Chondrocyte (in vitro differentiated cells): ENCODE measurements at regions not wholly inside any gene's neighbourhood (a gene's known extent, or its start where the extent isn't known, plus 50 kb on each side); places are given as distances from the start of the nearest gene placed in this dataset.

Experiments used
- DNase-seq: peaks from one replicate; pipeline ENCODE4 v3.0.0; 2021; ENCODE audit warnings: mixed read lengths, low spot score
- H3K27ac Mint-ChIP-seq: one replicate; pipeline ENCODE4 v1.8.0; 2021; ENCODE audit warnings: mild to moderate bottlenecking, moderate library complexity, mixed read lengths; ENCODE audit not compliant: unreplicated experiment
- H3K27me3 Mint-ChIP-seq: 2 replicates; pipeline ENCODE4 v1.8.0; 2021; ENCODE audit warnings: low read depth, mixed read lengths
- H3K36me3 Mint-ChIP-seq: 2 replicates; pipeline ENCODE4 v1.8.0; 2021; ENCODE audit warnings: low read depth, mixed read lengths
- H3K4me1 Mint-ChIP-seq: 2 replicates; pipeline ENCODE4 v1.8.0; 2021; ENCODE audit warnings: low read depth, mild to moderate bottlenecking, mixed read lengths
- H3K4me3 Mint-ChIP-seq: one replicate; pipeline ENCODE4 v1.8.0; 2021; ENCODE audit warnings: mild to moderate bottlenecking, moderate library complexity, mixed read lengths; ENCODE audit not compliant: unreplicated experiment
- H3K9me3 Mint-ChIP-seq: 2 replicates; pipeline ENCODE4 v1.8.0; 2021; ENCODE audit warnings: low read depth, mixed read lengths
- CTCF ChIP-seq: fragments of 200-600 bp; sonication (generic); IDR thresholded peaks from 2 replicates; pipeline ENCODE4 v1.5.0; 2021; ENCODE audit warnings: antibody characterized with exemption, mild to moderate bottlenecking, moderate library complexity

- Mint-ChIP-seq H3K36me3 (no peaks in the 10 kb centered on the region), H3K27ac (no peak overlapping the region)
These were observed 171.6 kb upstream of the SVIL start for GRCh38 chr10:29806350-29806788.

GRCh38 chr10:29805134-29805723 is 170.5 kb upstream of the SVIL start:
- no peaks in the 10 kb centered on the region for H3K36me3 Mint-ChIP-seq
- H3K4me3 Mint-ChIP-seq = no peak overlapping the region
- H3K27me3 Mint-ChIP-seq = no peaks in the 10 kb centered on the region
- TF ChIP-seq CTCF = no peak
- no peaks in the 10 kb centered on the region for H3K9me3 Mint-ChIP-seq
- peak overlapping the region; percentile 96 for H3K27ac Mint-ChIP-seq
- peaks cover 43% of the 10 kb centered on the region for H3K4me1 Mint-ChIP-seq
- no peak for DNase-seq

More at GRCh38 chr10:29806350-29806788, 171.6 kb upstream of the SVIL start:
- H3K27me3 Mint-ChIP-seq = no peaks in the 10 kb centered on the region
- peaks cover 54% of the 10 kb centered on the region for H3K4me1 Mint-ChIP-seq
- H3K4me3 Mint-ChIP-seq = no peak overlapping the region
- DNase-seq = no peak
- H3K9me3 Mint-ChIP-seq = no peaks in the 10 kb centered on the region
- no peak for TF ChIP-seq CTCF

- Mint-ChIP-seq H3K27ac (peak overlapping the region; percentile 96), H3K4me3 (no peak overlapping the region), H3K4me1 (peaks cover 44% of the 10 kb centered on the region), H3K9me3 (no peaks in the 10 kb centered on the region), H3K27me3 (no peaks in the 10 kb centered on the region), H3K36me3 (no peaks in the 10 kb centered on the region)
- TF ChIP-seq CTCF = no peak
- no peak for DNase-seq
These were observed 169.5 kb upstream of the SVIL start for GRCh38 chr10:29804025-29804852.

- peaks cover 42% of the 10 kb centered on the region for H3K4me1 Mint-ChIP-seq
These were observed 167.4 kb upstream of the SVIL start for GRCh38 chr10:29802171-29802570.

More at GRCh38 chr10:29802171-29802570, 167.4 kb upstream of the SVIL start:
- H3K27me3 Mint-ChIP-seq = no peaks in the 10 kb centered on the region
- DNase-seq = no peak
- no peaks in the 10 kb centered on the region for H3K36me3 Mint-ChIP-seq
- no peak overlapping the region for H3K4me3 Mint-ChIP-seq
- no peak for TF ChIP-seq CTCF
- no peaks in the 10 kb centered on the region for H3K9me3 Mint-ChIP-seq
- no peak overlapping the region for H3K27ac Mint-ChIP-seq
